ENCODE measurements at regions not wholly inside any gene's neighbourhood (a gene's known extent, or its start where the extent isn't known, plus 50 kb on each side); places are given as distances from the start of the nearest gene placed in this dataset.

GRCh38 chr1:244963231-244963826 lies 99.0 kb upstream of the HNRNPU start (continued):
- TF ChIP-seq ZNF311 (CRISPR knock-in tag; IDR thresholded peaks at IDR 0.05) (no peak), BCLAF1 (IDR thresholded peaks at IDR 0.05; ENCODE audit: borderline replicate concordance in 1 of 2, control insufficient read depth in 1 of 2, low read depth in 2 of 2, low read length in 1 of 2) (no peak), FOXO4 (CRISPR knock-in tag; IDR thresholded peaks at IDR 0.05) (no peak), DIDO1 (tag; IDR thresholded peaks at IDR 0.05; ENCODE audit: low read depth) (no peak), YY1 (IDR thresholded peaks at IDR 0.05; ENCODE audit: borderline replicate concordance in 1 of 3, control insufficient read depth in 1 of 3, extremely low read depth in 1 of 3, insufficient read depth in 3 of 3, insufficient read length in 1 of 3, insufficient replicate concordance in 2 of 3, low read depth in 1 of 3, low read length in 2 of 3) (peak in 2 of 3 experiments; percentile 60 to 86), PREB (CRISPR knock-in tag; IDR thresholded peaks at IDR 0.05) (no peak), ZNF780A (CRISPR knock-in tag; IDR thresholded peaks at IDR 0.05) (no peak), SIN3A (IDR thresholded peaks at IDR 0.05; ENCODE audit: borderline replicate concordance in 2 of 2, control insufficient read depth in 1 of 2, low read depth in 2 of 2, low read length in 2 of 2) (no peak), RB1 (IDR thresholded peaks at IDR 0.05; ENCODE audit: low read depth) (no peak), SETDB1 (IDR thresholded peaks at IDR 0.05; ENCODE audit: low read length) (no peak), FOXJ3 (CRISPR knock-in tag; IDR thresholded peaks at IDR 0.05) (no peak), ETV1 (tag; conservative IDR thresholded peaks at IDR 0.05; ENCODE audit: low read depth) (peak; percentile 78), KDM4B (IDR thresholded peaks at IDR 0.05; ENCODE audit: borderline replicate concordance in 2 of 2, low read depth in 1 of 2) (no peak), MEF2D (tag; conservative IDR thresholded peaks at IDR 0.05; ENCODE audit: low read depth) (no peak), POLR2G (IDR thresholded peaks at IDR 0.05; ENCODE audit: low read depth, low read length) (no peak), ATF3 (IDR thresholded peaks at IDR 0.05) (peak; percentile 98), ATF3 (CRISPR knock-in tag; conservative IDR thresholded peaks at IDR 0.05) (peak; percentile 85), DDX20 (tag; IDR thresholded peaks at IDR 0.05; ENCODE audit: low read depth) (0 out of 2 replicates have a peak, but pooled peaks have one; percentile 11), NCOR1 (IDR thresholded peaks at IDR 0.05) (0 out of 2 replicates have a peak, but pooled peaks have one; percentile 34), POLR2A (conservative IDR thresholded peaks at IDR 0.05) (no peak), ILK (tag; IDR thresholded peaks at IDR 0.05; ENCODE audit: borderline replicate concordance, low read depth) (no peak)

Measured in K562 (cell line).